Nephron (organoid): ENCODE measurements at regions not wholly inside any gene's neighbourhood (a gene's known extent, or its start where the extent isn't known, plus 50 kb on each side); places are given as distances from the start of the nearest gene placed in this dataset.

Source experiments
- H3K27ac Mint-ChIP-seq, 3 experiments: 2 replicates each; pipeline ENCODE4 v1.8.0; 2020; ENCODE audit warnings: mixed read lengths in 3 of 3, mild to moderate bottlenecking in 2 of 3, moderate library complexity in 1 of 3
- H3K27me3 Mint-ChIP-seq: 2 replicates; pipeline ENCODE4 v1.8.0; 2021; ENCODE audit warnings: low read depth, mild to moderate bottlenecking, moderate library complexity, mixed read lengths
- H3K36me3 Mint-ChIP-seq: 2 replicates; pipeline ENCODE4 v1.8.0; 2020; ENCODE audit warnings: low read depth, mixed read lengths
- H3K4me1 Mint-ChIP-seq: 2 replicates; pipeline ENCODE4 v1.8.0; 2020; ENCODE audit warnings: mixed read lengths
- H3K4me3 Mint-ChIP-seq, 3 experiments: 2 replicates each; pipeline ENCODE4 v1.8.0; 2020; ENCODE audit warnings: mild to moderate bottlenecking in 3 of 3, mixed read lengths in 3 of 3, moderate library complexity in 2 of 3
- H3K9me3 Mint-ChIP-seq: 2 replicates; pipeline ENCODE4 v1.8.0; 2020; ENCODE audit warnings: mixed read lengths
- CTCF ChIP-seq, 3 experiments: fragments of 200-600 bp; sonication (generic); IDR thresholded peaks; one replicate each; pipeline ENCODE4 v1.5.0; 2021; ENCODE audit warnings: antibody characterized with exemption in 3 of 3; ENCODE audit not compliant: unreplicated experiment in 3 of 3

- no peak for TF ChIP-seq CTCF (IDR thresholded peaks at IDR 0.05; ENCODE audit: unreplicated experiment in 3 of 3)
- H3K27ac Mint-ChIP-seq, result peak overlapping the region in 1 of 3 experiments; percentile 24
- peaks cover 7% of the 10 kb centered on the region for H3K9me3 Mint-ChIP-seq
- no peak overlapping the region for H3K4me3 Mint-ChIP-seq
- H3K27me3 Mint-ChIP-seq, result peaks cover 11% of the 10 kb centered on the region
- H3K36me3 Mint-ChIP-seq, result no peaks in the 10 kb centered on the region
- H3K4me1 Mint-ChIP-seq, result peaks cover 9% of the 10 kb centered on the region
These were observed 281.2 kb downstream of the SETD4 start for GRCh38 chr21:35779167-35779566.

GRCh38 chr21:35777081-35777480, 283.2 kb downstream of the SETD4 start:
- no peak for TF ChIP-seq CTCF (IDR thresholded peaks at IDR 0.05; ENCODE audit: unreplicated experiment in 3 of 3)
- H3K36me3 Mint-ChIP-seq, result no peaks in the 10 kb centered on the region
- H3K4me3 Mint-ChIP-seq, result no peak overlapping the region
- H3K27me3 Mint-ChIP-seq, result peaks cover 14% of the 10 kb centered on the region
- H3K4me1 Mint-ChIP-seq, result peaks cover 9% of the 10 kb centered on the region
- H3K9me3 Mint-ChIP-seq, result peaks cover 7% of the 10 kb centered on the region
- no peak overlapping the region for H3K27ac Mint-ChIP-seq

GRCh38 chr21:35775778-35776544, 284.4 kb downstream of the SETD4 start:
- H3K9me3 Mint-ChIP-seq, result peaks cover 7% of the 10 kb centered on the region
- peaks cover 9% of the 10 kb centered on the region for H3K4me1 Mint-ChIP-seq
- no peak overlapping the region for H3K27ac Mint-ChIP-seq
- TF ChIP-seq CTCF (IDR thresholded peaks at IDR 0.05; ENCODE audit: unreplicated experiment in 3 of 3), result no peak
- H3K27me3 Mint-ChIP-seq, result peaks cover 18% of the 10 kb centered on the region
- no peak overlapping the region for H3K4me3 Mint-ChIP-seq
- H3K36me3 Mint-ChIP-seq, result no peaks in the 10 kb centered on the region

- no peak overlapping the region for H3K4me3 Mint-ChIP-seq
- H3K36me3 Mint-ChIP-seq, result no peaks in the 10 kb centered on the region
- H3K27ac Mint-ChIP-seq, result no peak overlapping the region
- no peaks in the 10 kb centered on the region for H3K4me1 Mint-ChIP-seq
- TF ChIP-seq CTCF (IDR thresholded peaks at IDR 0.05; ENCODE audit: unreplicated experiment in 3 of 3), result no peak
- no peaks in the 10 kb centered on the region for H3K9me3 Mint-ChIP-seq
- peaks cover 15% of the 10 kb centered on the region for H3K27me3 Mint-ChIP-seq
These were observed 290.0 kb downstream of the SETD4 start for GRCh38 chr21:35770101-35770945.

- H3K36me3 Mint-ChIP-seq, result no peaks in the 10 kb centered on the region
- H3K27ac Mint-ChIP-seq, result no peak overlapping the region
- H3K27me3 Mint-ChIP-seq, result peaks cover 12% of the 10 kb centered on the region
- peaks cover 4% of the 10 kb centered on the region for H3K9me3 Mint-ChIP-seq
- no peak for TF ChIP-seq CTCF (IDR thresholded peaks at IDR 0.05; ENCODE audit: unreplicated experiment in 3 of 3)
- peaks cover under 1% of the 10 kb centered on the region for H3K4me1 Mint-ChIP-seq
- H3K4me3 Mint-ChIP-seq, result no peak overlapping the region
These were observed 292.1 kb downstream of the SETD4 start for GRCh38 chr21:35768187-35768586.
